BLaER1 treated with 17β-estradiol and CSF1 and Interleukin-3, amounts not matched to agents 10 nM and 100 nM (cell line): ENCODE measurements at regions not wholly inside any gene's neighbourhood (a gene's known extent, or its start where the extent isn't known, plus 50 kb on each side); places are given as distances from the start of the nearest gene placed in this dataset.
"Not testable (repeated sequence)": the region's sequence is repeated elsewhere in the genome, so short reads cannot be mapped to it uniquely, and the experiment has no call there.

ENCODE experiments used
- H3K27ac ChIP-seq, 11 experiments: shearing (Covaris generic); formaldehyde crosslinking; 2 replicates each; pipeline ENCODE4 v1.8.1; 2022
- H3K27me3 ChIP-seq, 11 experiments: shearing (Covaris generic); formaldehyde crosslinking; 2 replicates each; pipeline ENCODE4 v1.8.1; 2022
- H3K36me3 ChIP-seq, 11 experiments: shearing (Covaris generic); formaldehyde crosslinking; 2 replicates each; pipeline ENCODE4 v1.8.1; 2022
- H3K4me1 ChIP-seq, 10 experiments: shearing (Covaris generic); formaldehyde crosslinking; 2 replicates each; pipeline ENCODE4 v1.8.1; 2022
- H3K4me2 ChIP-seq, 11 experiments: shearing (Covaris generic); formaldehyde crosslinking; 2 replicates each; pipeline ENCODE4 v1.8.1; 2022
- H3K4me3 ChIP-seq, 10 experiments: shearing (Covaris generic); formaldehyde crosslinking; 2 replicates each; pipeline ENCODE4 v1.8.1; 2022
- H3K9ac ChIP-seq, 11 experiments: shearing (Covaris generic); formaldehyde crosslinking; 2 replicates each; pipeline ENCODE4 v1.8.1; 2022
- H3K9me3 ChIP-seq, 11 experiments: shearing (Covaris generic); formaldehyde crosslinking; replicated peaks in 1 of 11; 2 replicates each; pipeline ENCODE4 v1.8.1; 2022
- H4K20me1 ChIP-seq, 11 experiments: shearing (Covaris generic); formaldehyde crosslinking; 2 replicates each; pipeline ENCODE4 v1.8.1; 2022
- Cebpa-rat ChIP-seq, 11 experiments: shearing (Covaris generic); IDR thresholded peaks; 2 replicates each; pipeline ENCODE4 v1.8.1; 2022

DNA sequence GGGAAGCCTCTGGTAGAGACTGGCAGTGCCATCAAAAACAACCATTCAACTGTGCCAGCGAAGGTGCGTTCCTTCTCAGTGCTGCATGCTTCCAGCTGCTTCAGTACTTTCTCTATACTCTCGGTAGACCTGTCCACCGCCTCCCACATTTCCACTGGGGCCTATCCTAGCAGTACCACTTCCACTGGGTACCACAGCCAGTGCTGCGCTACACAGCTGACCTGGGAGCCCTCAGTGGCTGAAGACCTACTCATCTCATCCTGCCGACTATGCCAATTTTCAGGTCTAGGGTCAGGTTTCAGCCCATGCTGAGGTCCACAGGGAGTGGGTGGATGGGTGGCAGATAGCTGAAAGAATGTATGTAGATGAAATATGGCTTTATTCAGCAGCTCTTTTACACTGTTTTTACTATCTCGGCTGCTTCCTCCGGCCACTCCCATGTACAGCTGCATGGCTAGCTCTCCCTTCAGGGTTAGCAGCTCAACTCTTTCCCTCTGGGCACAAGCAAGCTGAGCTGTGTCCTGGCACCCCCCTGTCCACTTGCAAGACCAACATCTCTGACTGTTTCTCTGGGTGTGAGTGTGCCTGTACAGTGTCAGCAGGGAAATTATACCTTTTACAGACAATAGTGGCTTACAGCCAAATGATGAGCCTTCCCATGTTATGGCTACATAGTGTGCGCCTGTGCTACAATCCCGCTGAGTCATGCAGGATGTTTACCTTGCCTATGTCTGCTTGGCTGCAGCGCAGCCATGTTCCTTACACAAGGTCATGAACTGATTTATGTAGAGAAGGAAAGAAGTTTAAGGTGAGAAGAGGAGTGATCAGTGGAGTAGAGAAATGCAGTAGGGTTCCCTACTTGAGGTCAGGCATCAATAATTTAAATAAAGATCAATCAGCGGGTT, 125.7 kb upstream of the DDHD1 start:
- H4K20me1 ChIP-seq: no peaks in the 10 kb centered on the region
- H3K36me3 ChIP-seq: peaks cover 0 to 17% (median 8%) of the 10 kb centered on the region in 11 experiments; a peak in 9 of 22 replicates
- peaks cover 0 to 14% (median 9%) of the 10 kb centered on the region in 10 experiments; a peak in 7 of 20 replicates for H3K4me1 ChIP-seq
- no peak overlapping the region for H3K27ac ChIP-seq
- H3K27me3 ChIP-seq: no peaks in the 10 kb centered on the region
- peaks cover 53 to 80% (median 68%) of the 10 kb centered on the region in 11 experiments for H3K9me3 ChIP-seq
- TF ChIP-seq Cebpa-rat (IDR thresholded peaks at IDR 0.05): no peak
- H3K4me2 ChIP-seq: peak overlapping the region in 4 of 11 experiments; percentile 31 to 36 (median 32); a peak in 6 of 22 replicates
- no peak overlapping the region for H3K4me3 ChIP-seq
- H3K9ac ChIP-seq: no peak overlapping the region

GRCh38 chr14:53273671-53274072, 120.5 kb upstream of the DDHD1 start:
- Histone ChIP-seq H3K9ac (no peak overlapping the region), H3K4me2 (no peak overlapping the region), H3K9me3 (peaks cover 28 to 69% (median 59%) of the 10 kb centered on the region in 11 experiments), H3K27me3 (no peaks in the 10 kb centered on the region), H4K20me1 (no peaks in the 10 kb centered on the region), H3K4me3 (no peak overlapping the region), H3K4me1 (peaks cover 0 to 30% (median 20%) of the 10 kb centered on the region in 10 experiments; a peak in 13 of 20 replicates), H3K27ac (no peak overlapping the region), H3K36me3 (peaks cover 0 to 21% (median 11%) of the 10 kb centered on the region in 11 experiments; a peak in 8 of 22 replicates)
- no peak for TF ChIP-seq Cebpa-rat (IDR thresholded peaks at IDR 0.05)

GRCh38 chr14:53265025-53265424, 111.9 kb upstream of the DDHD1 start:
- no peak overlapping the region for H3K4me2 ChIP-seq
- H3K9me3 ChIP-seq: peaks cover 11 to 59% (median 42%) of the 10 kb centered on the region in 11 experiments; a peak in 21 of 22 replicates
- H3K27me3 ChIP-seq: no peaks in the 10 kb centered on the region
- TF ChIP-seq Cebpa-rat (IDR thresholded peaks at IDR 0.05): no peak
- H3K9ac ChIP-seq: no peak overlapping the region
- no peak overlapping the region for H3K27ac ChIP-seq
- no peaks in the 10 kb centered on the region for H3K36me3 ChIP-seq
- no peak overlapping the region for H3K4me3 ChIP-seq
- no peaks in the 10 kb centered on the region for H4K20me1 ChIP-seq
- H3K4me1 ChIP-seq: no peaks in the 10 kb centered on the region

GRCh38 chr14:53260928-53261327, 107.8 kb upstream of the DDHD1 start:
- Histone ChIP-seq H3K36me3 (0 out of 22 replicates have a peak, but pooled peaks cover 0 to 7% (median 0%) of the 10 kb centered on the region in 11 experiments), H4K20me1 (no peaks in the 10 kb centered on the region), H3K4me1 (no peaks in the 10 kb centered on the region), H3K27me3 (no peaks in the 10 kb centered on the region), H3K4me3 (no peak overlapping the region), H3K4me2 (no peak overlapping the region), H3K27ac (no peak overlapping the region), H3K9me3 (peaks cover 25 to 76% (median 55%) of the 10 kb centered on the region in 11 experiments), H3K9ac (no peak overlapping the region)
- peak in 2 of 11 experiments; percentile 16 to 36; a peak in 2 of 22 replicates for TF ChIP-seq Cebpa-rat (IDR thresholded peaks at IDR 0.05)

- TF ChIP-seq Cebpa-rat (IDR thresholded peaks at IDR 0.05): no peak
- Histone ChIP-seq H3K9me3 (peaks cover 31 to 76% (median 56%) of the 10 kb centered on the region in 11 experiments), H4K20me1 (no peaks in the 10 kb centered on the region), H3K27me3 (no peaks in the 10 kb centered on the region), H3K36me3 (0 out of 22 replicates have a peak, but pooled peaks cover 0 to 12% (median 0%) of the 10 kb centered on the region in 11 experiments), H3K27ac (no peak overlapping the region), H3K4me2 (no peak overlapping the region), H3K9ac (no peak overlapping the region), H3K4me3 (no peak overlapping the region), H3K4me1 (no peaks in the 10 kb centered on the region)
Observed at GRCh38 chr14:53260286-53260685, 107.2 kb upstream of the DDHD1 start.

GRCh38 chr14:53252141-53252540, 99.0 kb upstream of the DDHD1 start:
- no peak overlapping the region for H3K27ac ChIP-seq
- TF ChIP-seq Cebpa-rat (IDR thresholded peaks at IDR 0.05): no peak
- H3K36me3 ChIP-seq: 0 out of 22 replicates have a peak, but pooled peaks cover 0 to 11% (median 0%) of the 10 kb centered on the region in 11 experiments
- H4K20me1 ChIP-seq: no peaks in the 10 kb centered on the region
- H3K4me3 ChIP-seq: no peak overlapping the region
- H3K4me2 ChIP-seq: no peak overlapping the region
- H3K4me1 ChIP-seq: peaks cover 0 to 12% (median 9%) of the 10 kb centered on the region in 10 experiments; a peak in 13 of 20 replicates
- no peaks in the 10 kb centered on the region for H3K27me3 ChIP-seq
- H3K9ac ChIP-seq: no peak overlapping the region
- peaks cover 39 to 52% (median 46%) of the 10 kb centered on the region in 11 experiments for H3K9me3 ChIP-seq

DNA sequence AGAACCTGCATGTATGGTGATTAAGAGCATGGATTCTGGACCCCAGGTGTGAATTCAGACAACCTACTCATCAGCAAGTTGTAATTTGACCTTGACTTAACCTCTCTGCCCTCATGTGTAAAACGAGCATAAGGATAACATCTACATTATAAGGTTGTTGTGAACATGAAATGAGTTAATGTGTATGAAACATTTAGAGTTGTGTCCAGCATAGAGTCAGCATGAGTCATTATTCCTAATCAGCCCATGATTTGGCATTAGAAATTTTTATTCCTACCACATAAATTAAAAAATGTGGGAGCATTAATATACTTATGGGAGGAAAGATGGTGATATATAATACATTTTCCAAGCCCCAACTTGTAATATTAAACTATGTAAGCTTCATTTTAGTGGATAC, 95.9 kb upstream of the DDHD1 start:
- Histone ChIP-seq H3K4me2 (no peak overlapping the region), H3K36me3 (peaks cover 0 to 1% (median 0%) of the 10 kb centered on the region in 11 experiments; a peak in 2 of 22 replicates), H3K4me1 (peaks cover 0 to 17% (median 13%) of the 10 kb centered on the region in 10 experiments; a peak in 13 of 20 replicates), H3K9me3 (peaks cover 18 to 47% (median 38%) of the 10 kb centered on the region in 11 experiments), H3K27me3 (no peaks in the 10 kb centered on the region), H3K27ac (no peak overlapping the region), H3K4me3 (no peak overlapping the region), H4K20me1 (no peaks in the 10 kb centered on the region), H3K9ac (no peak overlapping the region)
- TF ChIP-seq Cebpa-rat (IDR thresholded peaks at IDR 0.05): no peak

- no peaks in the 10 kb centered on the region for H4K20me1 ChIP-seq
- no peaks in the 10 kb centered on the region for H3K27me3 ChIP-seq
- peaks cover 0 to 14% (median 0%) of the 10 kb centered on the region in 11 experiments; a peak in 6 of 22 replicates for H3K36me3 ChIP-seq
- H3K27ac ChIP-seq: no peak overlapping the region
- H3K4me1 ChIP-seq: peaks cover 0 to 17% (median 13%) of the 10 kb centered on the region in 10 experiments; a peak in 13 of 20 replicates
- H3K9ac ChIP-seq: no peak overlapping the region; a peak in 1 of 22 replicates
- no peak for TF ChIP-seq Cebpa-rat (IDR thresholded peaks at IDR 0.05)
- H3K4me3 ChIP-seq: no peak overlapping the region
- peak overlapping the region in 9 of 11 experiments; percentile 1 to 72 (median 66); a peak in 17 of 22 replicates for H3K4me2 ChIP-seq
- H3K9me3 ChIP-seq: peaks cover 20 to 47% (median 40%) of the 10 kb centered on the region in 11 experiments
Observed at GRCh38 chr14:53247596-53248370, 94.7 kb upstream of the DDHD1 start.

DNA sequence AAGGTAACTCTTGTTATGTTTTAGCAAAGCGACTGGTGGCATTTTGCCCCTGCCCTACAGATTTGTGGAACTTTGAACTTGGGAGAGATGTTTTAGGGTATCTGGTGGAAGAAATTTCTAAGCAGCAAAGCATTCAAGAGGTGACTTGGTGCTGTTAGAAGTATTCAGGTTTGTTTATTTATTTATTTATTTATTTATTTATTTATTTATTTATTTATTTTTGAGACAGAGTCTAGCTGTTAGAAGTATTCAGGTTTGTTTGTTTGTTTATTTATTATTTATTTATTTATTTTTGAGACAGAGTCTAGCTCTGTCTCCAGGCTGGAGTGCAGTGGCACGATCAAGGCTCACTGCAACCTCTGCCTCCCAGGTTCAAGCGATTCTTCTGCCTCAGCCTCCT, 89.8 kb upstream of the DDHD1 start:
- H3K9ac ChIP-seq, H3K4me2 ChIP-seq, H3K27ac ChIP-seq, H4K20me1 ChIP-seq, H3K27me3 ChIP-seq, H3K4me3 ChIP-seq: not testable (repeated sequence)
- H3K4me1 ChIP-seq: peaks cover 0 to 14% (median 11%) of the 10 kb centered on the region in 10 experiments; a peak in 13 of 20 replicates
- peaks cover 0 to 23% (median 7%) of the 10 kb centered on the region in 11 experiments; a peak in 8 of 22 replicates for H3K36me3 ChIP-seq
- peaks cover 43 to 72% (median 61%) of the 10 kb centered on the region in 11 experiments for H3K9me3 ChIP-seq
